ENCODE measurements at regions not wholly inside any gene's neighbourhood (a gene's known extent, or its start where the extent isn't known, plus 50 kb on each side); places are given as distances from the start of the nearest gene placed in this dataset.

- 55 to 59% methylated on average over 3 of the region's 3 CpGs for WGBS, 2 donors
- TF ChIP-seq CTCF (IDR thresholded peaks at IDR 0.05): no peak
- TF ChIP-seq POLR2A (IDR thresholded peaks at IDR 0.05): no peak
- TF ChIP-seq EP300 (IDR thresholded peaks at IDR 0.05): no peak
- DNase-seq (ENCODE audit: low spot score in 2 of 2): no peak
- no peaks in the 10 kb centered on the region for H3K36me3 ChIP-seq
- H3K4me3 ChIP-seq: no peak overlapping the region
- no peaks in the 10 kb centered on the region for H3K9me3 ChIP-seq
- H3K27ac ChIP-seq: no peak overlapping the region
- H3K4me1 ChIP-seq: no peaks in the 10 kb centered on the region
- no peaks in the 10 kb centered on the region for H3K27me3 ChIP-seq
Observed at GRCh38 chr11:109864151-109864661, 229.0 kb upstream of the ZC3H12C start.

GRCh38 chr11:109864834-109865547 is 228.2 kb upstream of the ZC3H12C start:
- no peak for DNase-seq (ENCODE audit: low spot score in 2 of 2)

GRCh38 chr11:109865548-109866186 is 227.5 kb upstream of the ZC3H12C start:
- WGBS, 2 donors: 80 to 85% methylated on average over 5 of the region's 5 CpGs
- no peaks in the 10 kb centered on the region for H3K36me3 ChIP-seq
- TF ChIP-seq EP300 (IDR thresholded peaks at IDR 0.05) (no peak), CTCF (IDR thresholded peaks at IDR 0.05) (no peak), POLR2A (IDR thresholded peaks at IDR 0.05) (no peak)
- H3K27me3 ChIP-seq: no peaks in the 10 kb centered on the region
- H3K9me3 ChIP-seq: no peaks in the 10 kb centered on the region
- H3K27ac ChIP-seq: no peak overlapping the region
- no peak for DNase-seq (ENCODE audit: low spot score in 2 of 2)
- H3K4me1 ChIP-seq: no peaks in the 10 kb centered on the region
- H3K4me3 ChIP-seq: no peak overlapping the region

More at GRCh38 chr11:109864834-109865547, 228.2 kb upstream of the ZC3H12C start:
- WGBS, 2 donors: 45 to 48% methylated on average over 2 of the region's 2 CpGs
- Histone ChIP-seq H3K36me3 (no peaks in the 10 kb centered on the region), H3K9me3 (no peaks in the 10 kb centered on the region), H3K27me3 (no peaks in the 10 kb centered on the region), H3K4me3 (no peak overlapping the region), H3K4me1 (no peaks in the 10 kb centered on the region), H3K27ac (no peak overlapping the region)
- TF ChIP-seq EP300 (IDR thresholded peaks at IDR 0.05) (no peak), POLR2A (IDR thresholded peaks at IDR 0.05) (no peak), CTCF (IDR thresholded peaks at IDR 0.05) (no peak)

- peaks cover 0 to 10% (median 3%) of the 10 kb centered on the region in 4 donors for H3K9me3 ChIP-seq
- no peaks in the 10 kb centered on the region for H3K36me3 ChIP-seq
- H3K4me1 ChIP-seq: no peaks in the 10 kb centered on the region
- H3K27ac ChIP-seq: no peak overlapping the region
- no peak for DNase-seq (ENCODE audit: low spot score in 2 of 2)
- no peaks in the 10 kb centered on the region for H3K27me3 ChIP-seq
- WGBS, 2 donors: 81 to 86% methylated on average over 2 of the region's 2 CpGs
- H3K4me3 ChIP-seq: no peak overlapping the region
- TF ChIP-seq POLR2A (IDR thresholded peaks at IDR 0.05) (no peak), EP300 (IDR thresholded peaks at IDR 0.05) (no peak), CTCF (IDR thresholded peaks at IDR 0.05) (no peak)
Observed at GRCh38 chr11:109867784-109868183, 225.4 kb upstream of the ZC3H12C start.

GRCh38 chr11:109869536-109869935 is 223.7 kb upstream of the ZC3H12C start:
- H3K36me3 ChIP-seq: no peaks in the 10 kb centered on the region
- H3K4me1 ChIP-seq: no peaks in the 10 kb centered on the region
- H3K27ac ChIP-seq: no peak overlapping the region
- H3K27me3 ChIP-seq: no peaks in the 10 kb centered on the region
- H3K4me3 ChIP-seq: no peak overlapping the region
- TF ChIP-seq EP300 (IDR thresholded peaks at IDR 0.05) (no peak), CTCF (IDR thresholded peaks at IDR 0.05) (no peak), POLR2A (IDR thresholded peaks at IDR 0.05) (no peak)
- 81 to 86% methylated on average over 2 of the region's 2 CpGs for WGBS, 2 donors
- H3K9me3 ChIP-seq: peaks cover 0 to 11% (median 3%) of the 10 kb centered on the region in 4 donors
- no peak for DNase-seq (ENCODE audit: low spot score in 2 of 2)
